GM04504 (cell line): ENCODE measurements at regions not wholly inside any gene's neighbourhood (a gene's known extent, or its start where the extent isn't known, plus 50 kb on each side); places are given as distances from the start of the nearest gene placed in this dataset.

Source experiments
- DNase-seq: peaks from one replicate; pipeline ENCODE4 v3.0.0-alpha.2; 2012; ENCODE audit warnings: low read depth

DNA sequence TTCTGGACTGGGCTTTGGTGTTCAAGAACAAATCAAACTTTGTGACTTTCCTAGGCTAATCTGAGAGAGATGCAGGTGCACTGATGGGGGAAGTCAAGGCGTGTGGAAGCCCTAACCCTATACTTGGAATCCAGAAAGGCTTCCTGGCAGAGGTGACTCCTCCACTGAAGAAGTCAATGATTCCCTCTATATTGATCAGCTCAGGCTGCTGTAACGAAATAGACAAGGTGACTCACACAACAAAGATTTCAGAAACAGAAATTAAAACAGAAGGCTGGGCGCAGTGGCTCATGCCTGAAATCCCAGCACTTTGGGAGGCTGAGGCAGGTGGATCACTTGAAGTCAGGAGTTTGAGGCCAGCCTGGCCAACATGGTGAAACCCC is 69.6 kb upstream of the GGTA1 start:
- DNase-seq = no peak

GRCh38 chr9:121572581-121572980 is 72.9 kb upstream of the GGTA1 start:
- DNase-seq = no peak

- DNase-seq = no peak
These were observed 74.3 kb upstream of the GGTA1 start for GRCh38 chr9:121573717-121574485.

- no peak for DNase-seq
These were observed 75.3 kb upstream of the GGTA1 start for GRCh38 chr9:121574774-121575519.

GRCh38 chr9:121576281-121577075 is 75.0 kb upstream of the DAB2IP start:
- DNase-seq = no peak

DNA sequence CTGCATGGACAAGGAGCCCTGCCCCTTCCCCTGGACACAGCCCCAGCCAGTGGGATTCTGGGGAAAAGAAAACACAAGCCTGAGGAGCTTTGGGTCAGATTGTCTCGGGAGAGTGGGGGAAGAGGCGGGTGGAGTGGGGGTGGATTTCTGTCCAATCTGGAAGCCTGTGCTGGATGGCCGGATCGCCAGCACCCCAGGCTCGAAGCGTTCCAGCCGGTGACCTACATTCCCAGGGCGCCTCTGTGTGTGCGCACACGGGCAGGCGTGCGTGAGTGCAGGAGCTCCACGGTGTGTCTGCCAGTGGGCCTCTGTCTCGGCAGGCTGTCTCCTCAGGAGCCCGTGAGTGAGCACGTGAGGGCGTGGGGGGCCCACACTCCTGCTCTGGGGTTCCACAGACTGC is 74.3 kb upstream of the DAB2IP start:
- DNase-seq = no peak

DNA sequence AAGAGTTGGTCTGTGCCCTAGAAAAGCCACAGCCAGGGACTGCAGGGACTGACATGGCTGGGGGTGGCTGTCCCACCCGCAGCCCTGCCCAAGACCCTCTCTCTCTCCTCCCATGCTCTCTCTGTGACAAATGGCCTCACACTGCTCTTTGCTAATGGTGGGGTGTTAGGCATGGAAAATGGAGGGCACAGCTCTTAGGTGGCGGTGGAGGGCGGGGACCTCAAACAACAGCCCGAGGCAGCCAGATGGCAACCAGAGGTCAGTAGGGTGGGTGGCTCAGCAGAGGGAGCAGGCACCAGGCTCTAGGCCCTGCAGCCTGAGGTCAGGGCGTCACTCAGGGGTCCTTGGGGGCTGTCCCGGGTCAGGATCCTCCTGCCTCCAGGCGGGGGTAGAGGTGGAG is 73.9 kb upstream of the DAB2IP start:
- DNase-seq = no peak

- DNase-seq = no peak
These were observed 69.4 kb upstream of the DAB2IP start for GRCh38 chr9:121581786-121582600.

DNA sequence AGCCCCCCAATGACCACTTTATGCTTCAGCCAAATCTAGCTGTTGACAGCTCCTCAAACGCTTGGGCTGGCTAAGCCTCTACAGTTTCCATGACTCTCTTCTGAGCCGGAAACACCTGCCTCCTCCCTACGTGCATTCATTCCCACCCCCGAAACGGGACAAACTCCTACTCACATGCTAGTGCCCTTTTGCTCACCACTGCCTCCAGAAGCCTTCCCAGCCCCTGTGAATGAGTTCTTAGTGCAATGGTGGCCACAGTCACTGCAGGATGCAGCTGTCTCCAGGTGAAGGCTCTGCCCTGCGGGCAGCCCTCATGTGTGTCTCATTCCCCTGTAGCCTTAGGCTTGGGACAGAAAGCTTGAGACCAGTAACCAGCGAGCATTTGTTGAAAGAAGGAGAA is 68.8 kb upstream of the DAB2IP start:
- DNase-seq = no peak

GRCh38 chr9:121584421-121584820 is 67.0 kb upstream of the DAB2IP start:
- no peak for DNase-seq

DNA sequence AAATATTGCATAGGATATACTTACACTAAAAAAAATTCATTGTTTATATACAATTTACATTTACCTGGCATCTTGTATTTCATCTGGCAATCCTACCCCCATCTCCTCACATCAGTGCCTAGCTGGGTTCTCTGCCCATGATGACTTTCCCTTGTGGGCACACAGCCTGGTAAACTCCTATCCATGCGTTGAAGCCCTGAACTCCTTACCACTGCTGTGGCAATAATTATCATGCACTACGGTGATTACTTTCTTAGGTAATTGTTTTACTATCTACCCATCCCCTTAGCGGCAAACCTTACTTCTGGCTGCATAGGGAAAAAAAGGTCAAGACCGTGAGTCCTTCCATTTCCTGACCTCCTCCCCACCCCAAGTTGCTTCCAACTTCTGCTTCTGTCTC is 63.6 kb upstream of the DAB2IP start:
- DNase-seq = no peak

GRCh38 chr9:121589986-121590385 is 61.4 kb upstream of the DAB2IP start:
- no peak for DNase-seq

GRCh38 chr9:121592265-121592664 is 59.2 kb upstream of the DAB2IP start:
- no peak for DNase-seq

- DNase-seq = no peak
These were observed 58.4 kb upstream of the DAB2IP start for GRCh38 chr9:121593066-121593465.

DNA sequence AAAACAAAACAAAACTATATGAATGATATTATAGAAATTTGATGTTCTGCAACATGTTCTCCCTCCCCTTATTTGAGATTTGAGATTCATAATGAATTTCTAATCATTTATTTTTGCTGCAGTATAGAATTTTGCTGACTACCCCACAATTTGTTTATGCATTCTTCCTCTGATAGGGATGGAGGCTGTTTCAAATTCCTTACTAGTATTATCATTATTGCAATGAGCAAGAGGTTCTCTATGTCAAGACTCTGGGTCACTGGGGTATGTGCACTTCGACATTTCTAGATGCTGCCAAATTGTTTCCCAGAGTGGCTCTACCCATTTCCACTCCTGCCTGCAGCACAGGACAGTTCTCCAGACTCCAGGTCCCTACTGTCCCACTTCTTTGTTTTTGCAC is 54.9 kb upstream of the DAB2IP start:
- no peak for DNase-seq

DNA sequence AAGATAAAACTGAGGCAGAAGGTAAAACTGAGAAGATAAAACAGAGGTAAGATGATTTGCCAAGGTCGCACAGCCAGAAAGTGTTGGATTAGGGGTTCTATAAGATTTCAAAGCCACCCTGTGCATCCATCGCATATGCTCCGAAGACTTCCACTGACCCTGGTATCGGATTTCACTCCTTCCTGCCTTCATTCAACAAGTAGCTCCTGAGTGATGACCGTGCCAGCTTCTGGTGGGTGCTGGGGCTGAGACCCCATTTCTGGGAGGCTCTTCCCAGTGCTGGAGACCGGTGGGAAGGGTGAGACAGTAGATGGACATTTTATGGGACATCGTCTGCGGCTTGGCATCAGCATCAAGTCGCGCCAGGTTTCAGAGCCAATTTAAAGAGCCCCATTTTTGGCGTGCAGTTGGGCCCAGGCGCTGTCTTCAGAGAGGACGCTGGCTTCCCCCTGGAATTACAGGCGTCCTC is 53.7 kb upstream of the DAB2IP start:
- DNase-seq = no peak

- DNase-seq = peak; percentile 46
These were observed 53.1 kb upstream of the DAB2IP start for GRCh38 chr9:121598167-121598964.

- DNase-seq = no peak
These were observed 52.2 kb upstream of the DAB2IP start for GRCh38 chr9:121598965-121599871.

DNA sequence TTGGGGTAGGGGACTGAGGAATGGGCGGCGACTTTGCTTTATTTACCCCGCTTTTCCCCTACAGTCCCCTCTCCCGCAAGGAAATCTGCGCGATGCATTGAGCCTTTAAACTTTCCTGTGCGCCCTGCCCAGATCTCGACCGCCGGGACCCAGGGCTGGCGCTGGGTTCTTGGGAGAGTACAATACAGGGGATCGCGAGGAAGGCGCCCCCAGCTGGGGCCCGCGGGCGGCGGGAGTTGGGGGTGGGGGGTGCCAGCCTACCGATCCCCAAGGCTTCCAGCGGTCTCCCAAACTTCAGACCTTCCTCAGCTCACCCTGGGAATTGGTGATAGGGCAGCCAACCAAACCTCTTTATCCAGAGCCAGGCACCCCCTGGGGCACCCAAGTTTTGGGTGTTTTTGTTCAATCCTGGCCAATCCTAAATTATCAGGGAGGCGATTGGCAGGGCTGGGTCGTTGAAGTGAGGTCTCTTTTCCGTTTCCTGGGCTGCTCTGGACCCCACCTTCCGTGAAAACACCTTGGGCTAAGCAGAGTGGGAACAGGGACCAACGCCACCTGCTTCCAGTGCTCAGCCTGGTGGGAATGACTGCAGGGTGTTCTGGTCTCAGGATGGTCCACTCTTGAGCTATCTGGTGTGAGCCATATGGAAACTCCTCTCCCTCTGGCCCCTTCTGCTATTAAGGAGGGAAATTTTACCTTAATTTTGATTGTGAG is 51.4 kb upstream of the DAB2IP start:
- no peak for DNase-seq
